GM21723 (cell line): ENCODE measurements at regions not wholly inside any gene's neighbourhood (a gene's known extent, or its start where the extent isn't known, plus 50 kb on each side); places are given as distances from the start of the nearest gene placed in this dataset.
"Not testable (repeated sequence)": the region's sequence is repeated elsewhere in the genome, so short reads cannot be mapped to it uniquely, and the experiment has no call there.

Experiments
- ATAC-seq: cut with Tn5 transposase; IDR thresholded peaks from one replicate; pipeline ENCODE4 v1.9.1; 2021; ENCODE audit warnings: mild to moderate bottlenecking, moderate library complexity; ENCODE audit not compliant: unreplicated experiment

DNA sequence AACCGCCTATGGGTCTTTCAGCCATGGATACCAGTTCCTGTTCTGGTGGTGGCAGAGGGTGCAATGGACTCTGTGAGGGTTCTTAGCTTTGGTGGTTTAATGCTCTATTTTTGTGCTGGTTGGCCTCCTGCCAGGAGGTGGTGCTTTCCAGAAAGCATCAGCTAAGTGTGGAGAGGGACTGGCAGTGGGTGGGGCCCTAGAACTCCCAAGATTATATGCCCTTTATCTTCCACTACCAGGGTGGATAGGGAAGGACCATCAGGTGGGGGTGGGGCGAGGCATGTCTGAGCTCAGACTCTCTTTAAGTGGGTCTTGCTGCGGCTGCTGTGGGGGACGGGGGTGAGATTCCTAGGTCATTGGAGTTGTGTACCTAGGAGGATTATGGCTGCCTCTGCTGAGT lies 298.3 kb upstream of the MAP3K7 start:
- not testable (repeated sequence) for ATAC-seq

DNA sequence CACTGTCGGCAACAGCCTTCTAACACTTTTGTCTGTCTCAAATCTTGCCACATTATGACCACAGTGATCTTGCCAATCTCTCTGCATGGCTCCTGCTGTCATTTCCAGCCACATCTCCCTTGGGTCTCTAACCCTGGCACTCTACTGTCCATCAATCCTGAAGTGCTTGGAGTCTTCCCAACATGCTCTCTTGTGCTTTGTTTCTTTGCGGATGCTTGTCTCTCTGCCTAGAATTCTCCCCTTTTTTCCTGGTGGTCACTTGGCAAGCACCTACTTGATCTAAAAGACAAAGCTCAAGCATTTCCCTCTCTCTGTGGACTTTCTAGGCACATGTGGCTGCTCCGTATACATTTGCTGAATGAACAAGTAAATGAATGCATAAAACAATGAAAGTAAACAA lies 290.7 kb upstream of the MAP3K7 start:
- no peak for ATAC-seq

DNA sequence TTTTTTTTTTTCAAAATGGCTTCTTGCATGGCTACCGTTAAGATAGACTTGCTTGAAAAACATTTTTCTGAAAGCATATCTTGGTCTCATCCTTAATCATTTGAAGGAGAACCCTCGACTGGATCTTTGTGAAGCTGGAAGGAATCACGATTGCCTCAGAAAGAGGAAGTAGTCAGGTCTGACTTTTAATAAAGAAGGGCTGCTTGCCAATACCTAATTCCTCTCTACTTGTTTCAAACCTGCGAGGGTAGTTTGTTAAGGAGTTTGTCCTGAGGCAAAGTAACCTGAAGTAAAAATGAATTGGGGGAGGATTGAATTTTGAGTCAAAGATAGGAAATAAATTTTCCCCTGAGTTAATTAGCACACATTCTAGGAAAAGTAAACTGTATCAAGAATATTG lies 288.1 kb upstream of the MAP3K7 start:
- no peak for ATAC-seq

DNA sequence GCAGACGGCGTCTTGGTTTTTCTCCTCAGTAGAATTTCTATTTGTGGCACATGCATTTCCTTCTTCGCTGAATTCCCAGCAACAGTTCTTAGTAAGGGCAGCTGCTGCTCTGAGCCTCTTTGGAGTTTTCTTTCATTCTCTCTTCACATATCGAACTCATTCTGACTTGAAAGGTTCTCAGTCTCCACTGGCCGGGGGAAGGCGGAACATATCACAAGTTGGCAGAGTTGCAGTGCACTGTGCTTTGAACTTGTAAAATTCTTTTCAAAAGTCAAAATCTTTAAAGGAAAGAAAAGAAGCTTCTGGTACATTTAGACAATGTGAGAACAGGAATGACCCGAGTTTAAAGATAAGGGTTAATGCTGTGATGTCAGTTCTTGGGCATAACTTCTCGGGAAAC lies 286.1 kb upstream of the MAP3K7 start:
- ATAC-seq = no peak

DNA sequence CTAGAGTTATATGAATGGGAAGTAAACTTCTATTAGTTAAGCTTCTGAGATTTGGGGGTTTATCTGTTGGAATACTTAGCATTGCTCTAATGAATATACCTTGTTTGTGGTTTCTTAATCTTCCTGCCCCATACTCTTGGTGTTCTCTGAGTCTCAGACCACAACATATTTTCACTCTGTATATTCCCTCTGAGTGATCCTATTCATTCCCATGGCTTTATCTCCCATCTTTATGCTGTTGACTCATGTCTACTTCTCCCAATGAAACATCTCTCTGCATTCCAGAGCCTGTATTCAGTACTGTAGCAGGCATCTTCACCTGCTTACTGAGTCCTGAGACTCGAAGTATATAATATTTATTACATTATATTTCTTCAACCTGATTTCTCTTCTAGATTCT lies 283.7 kb upstream of the MAP3K7 start:
- no peak for ATAC-seq

DNA sequence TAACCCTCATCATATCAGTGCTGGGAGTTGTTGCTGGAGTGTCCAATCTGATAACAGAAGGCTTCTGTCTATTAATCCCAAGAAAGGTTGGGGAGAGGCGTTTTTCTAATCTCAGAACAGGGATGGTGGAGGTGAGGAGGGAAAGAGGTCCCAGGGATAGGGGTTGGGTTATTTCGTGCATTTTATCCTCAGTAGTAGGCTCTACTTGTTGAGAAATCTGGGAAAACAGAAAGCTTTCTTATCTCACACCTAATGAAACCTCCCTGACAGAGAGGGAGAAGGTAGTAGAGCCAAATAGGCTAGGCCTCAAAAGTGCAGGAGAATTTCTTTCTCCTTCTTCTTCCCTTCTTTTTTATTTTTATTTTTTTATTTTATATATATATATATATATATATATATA lies 281.8 kb upstream of the MAP3K7 start:
- ATAC-seq = no peak

DNA sequence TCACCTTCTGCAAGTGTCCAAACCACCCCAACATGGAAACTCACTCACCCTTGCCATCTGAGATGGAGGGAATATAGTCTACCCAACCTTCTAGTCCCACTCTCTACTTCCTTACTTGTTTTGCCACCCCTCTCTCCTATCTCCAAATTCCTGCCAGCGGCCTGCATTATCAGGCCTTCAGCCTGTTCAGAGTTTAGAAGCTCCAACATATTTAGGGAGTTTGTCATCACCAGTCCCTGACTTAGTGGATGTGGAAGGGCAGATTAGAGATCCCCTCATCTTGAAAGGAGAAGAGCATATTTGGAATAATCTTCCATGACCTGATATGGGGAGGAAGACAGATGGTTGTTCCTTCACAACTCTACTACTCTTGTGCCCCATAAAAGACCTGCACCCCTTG lies 281.4 kb upstream of the MAP3K7 start:
- ATAC-seq = no peak

DNA sequence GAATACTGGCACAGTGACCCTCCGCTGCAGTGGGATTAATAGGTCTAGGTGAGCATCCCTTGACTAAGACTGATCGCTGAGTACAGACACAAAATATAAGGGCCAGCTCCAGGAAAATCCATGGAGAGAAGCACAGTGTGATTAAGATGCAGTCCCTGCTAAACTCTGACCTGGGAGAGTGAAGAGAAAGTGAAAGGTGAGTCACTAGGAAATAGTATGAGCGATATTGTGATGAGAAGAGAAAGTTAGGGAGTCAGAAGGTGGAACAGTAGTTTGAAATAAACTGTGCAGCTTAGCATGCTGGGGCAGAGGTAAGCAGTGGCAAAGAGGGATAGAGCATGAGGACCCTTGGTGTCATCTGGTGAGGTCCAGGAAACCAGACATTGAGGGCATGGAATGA lies 278.6 kb upstream of the MAP3K7 start:
- ATAC-seq = no peak

DNA sequence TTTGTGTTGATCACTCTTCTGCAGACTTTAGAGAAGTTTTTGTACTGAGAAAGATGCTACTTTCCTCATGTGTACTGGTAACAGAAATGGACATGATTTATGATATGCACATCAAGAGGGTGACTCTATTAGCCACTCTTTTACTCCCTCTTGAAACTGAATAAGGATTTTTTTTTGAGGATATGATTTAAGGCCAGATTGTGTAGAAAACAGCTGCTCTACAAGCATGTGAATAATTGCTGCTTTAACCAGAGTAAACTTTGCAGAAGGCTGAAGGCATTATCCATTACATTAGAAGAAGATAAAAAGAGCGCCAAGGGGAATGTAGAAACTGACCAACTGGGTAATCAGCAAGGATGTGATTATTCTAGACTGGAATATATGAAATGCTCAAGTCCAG lies 276.2 kb upstream of the MAP3K7 start:
- no peak for ATAC-seq

DNA sequence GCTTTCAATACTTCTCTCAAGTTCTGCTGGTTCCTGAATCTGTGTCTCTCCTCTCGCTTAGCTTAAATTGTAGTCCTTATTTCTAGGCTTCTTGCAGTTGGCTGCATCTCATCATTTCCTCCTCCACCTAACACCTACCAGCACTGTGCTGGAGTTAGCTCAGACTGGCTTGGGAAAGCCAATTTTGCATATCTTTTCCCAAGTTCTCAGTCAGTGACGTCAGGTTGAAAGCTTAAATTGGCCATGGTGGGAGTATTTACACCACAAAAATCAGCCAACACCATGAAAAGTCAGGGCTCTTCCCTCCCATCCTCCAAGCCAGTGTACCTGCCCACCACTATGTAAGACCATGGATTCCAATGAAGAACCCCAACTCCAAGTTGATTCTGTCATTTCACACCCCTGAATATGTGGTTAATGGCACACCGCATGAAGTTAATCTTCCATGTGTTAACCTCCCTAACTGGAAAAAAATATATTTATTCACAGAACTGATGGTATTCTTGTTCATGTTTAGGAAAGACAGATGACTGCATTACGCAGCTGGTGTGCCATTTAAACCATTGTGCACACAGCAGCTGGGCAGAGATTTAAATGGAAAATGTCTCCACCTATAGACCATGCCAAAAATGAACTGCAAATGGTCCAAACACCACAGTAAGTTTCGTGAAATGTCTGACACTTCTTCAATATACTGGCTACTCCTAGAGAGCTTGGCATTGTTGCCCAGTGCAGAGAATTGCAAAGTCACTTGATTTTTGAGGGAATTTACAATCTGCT lies 274.1 kb upstream of the MAP3K7 start:
- ATAC-seq = no peak

DNA sequence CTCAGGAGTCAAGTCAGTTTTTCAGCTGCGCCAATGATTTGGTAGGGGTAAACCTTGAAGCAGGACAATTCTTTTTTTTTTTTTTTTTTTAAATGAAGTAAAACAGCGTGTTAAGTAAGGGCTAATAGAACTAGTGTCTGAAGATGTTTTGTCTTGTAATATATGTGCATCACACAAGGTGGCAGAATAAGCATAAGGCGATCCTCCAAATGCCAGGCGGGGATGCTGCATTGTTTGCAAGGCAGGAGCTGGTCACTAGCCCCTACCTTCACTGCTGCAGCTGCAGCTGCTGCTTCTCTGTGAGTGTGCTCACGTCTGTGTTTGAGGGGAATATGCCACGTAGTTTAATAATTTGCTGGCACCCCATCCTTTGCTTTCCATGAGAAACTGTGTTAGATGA lies 272.7 kb upstream of the MAP3K7 start:
- ATAC-seq = no peak

DNA sequence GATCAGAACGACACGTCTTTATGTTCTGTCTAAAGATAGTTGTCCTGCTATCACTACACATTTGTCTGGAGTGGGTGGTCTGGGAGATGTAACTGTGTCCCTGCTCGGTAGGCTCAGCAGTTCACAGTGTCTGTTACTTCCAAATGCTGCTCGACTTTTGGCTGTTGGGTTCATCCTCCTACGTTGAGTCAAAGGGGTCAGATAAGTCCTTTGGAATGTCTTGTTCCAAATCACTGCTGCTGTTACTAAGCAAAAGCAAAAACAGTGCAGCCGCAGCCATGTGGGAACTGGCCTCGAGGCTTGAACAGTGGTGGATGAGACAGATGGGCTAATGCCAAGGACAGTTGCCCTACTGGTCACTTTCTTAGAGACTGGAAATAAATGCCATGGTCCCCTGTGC lies 272.2 kb upstream of the MAP3K7 start:
- no peak for ATAC-seq

DNA sequence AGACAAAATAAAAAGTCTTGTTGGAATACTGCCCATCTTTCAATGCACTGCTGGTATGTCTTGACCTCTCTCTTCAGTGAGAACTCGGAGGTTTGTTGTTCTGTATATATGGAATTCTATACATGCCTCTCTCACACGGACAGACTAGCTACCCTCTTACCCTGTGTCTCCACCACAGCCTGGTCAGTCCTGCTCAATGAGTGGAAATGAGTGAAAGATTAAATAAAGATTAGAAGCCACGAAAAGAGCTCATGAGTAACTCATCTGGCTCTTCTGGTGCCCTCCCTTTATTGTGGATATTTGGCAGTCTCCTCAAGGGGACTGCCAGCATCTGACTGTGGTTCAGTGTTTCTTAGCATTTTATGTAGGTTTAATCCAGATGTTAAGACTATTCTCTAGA lies 262.8 kb upstream of the MAP3K7 start:
- no peak for ATAC-seq

DNA sequence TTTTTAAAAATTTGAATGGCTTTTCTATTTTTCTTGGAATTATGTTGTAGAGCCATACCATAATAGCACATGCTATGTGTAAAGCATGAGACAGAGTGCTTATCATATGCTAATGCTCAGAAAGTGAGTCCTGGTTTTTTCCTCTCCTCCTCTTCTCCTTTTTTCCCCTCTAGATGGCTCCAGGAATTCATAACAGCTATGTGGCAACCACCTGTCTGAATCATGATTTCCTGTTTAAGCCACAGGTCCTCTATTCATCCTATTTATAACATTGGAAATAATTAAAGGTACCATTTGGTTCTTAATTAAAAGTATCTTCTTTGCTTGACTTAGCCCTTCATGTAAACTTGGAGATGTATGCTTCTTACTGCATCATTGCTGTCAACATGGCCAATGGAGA lies 260.0 kb upstream of the MAP3K7 start:
- ATAC-seq = no peak

DNA sequence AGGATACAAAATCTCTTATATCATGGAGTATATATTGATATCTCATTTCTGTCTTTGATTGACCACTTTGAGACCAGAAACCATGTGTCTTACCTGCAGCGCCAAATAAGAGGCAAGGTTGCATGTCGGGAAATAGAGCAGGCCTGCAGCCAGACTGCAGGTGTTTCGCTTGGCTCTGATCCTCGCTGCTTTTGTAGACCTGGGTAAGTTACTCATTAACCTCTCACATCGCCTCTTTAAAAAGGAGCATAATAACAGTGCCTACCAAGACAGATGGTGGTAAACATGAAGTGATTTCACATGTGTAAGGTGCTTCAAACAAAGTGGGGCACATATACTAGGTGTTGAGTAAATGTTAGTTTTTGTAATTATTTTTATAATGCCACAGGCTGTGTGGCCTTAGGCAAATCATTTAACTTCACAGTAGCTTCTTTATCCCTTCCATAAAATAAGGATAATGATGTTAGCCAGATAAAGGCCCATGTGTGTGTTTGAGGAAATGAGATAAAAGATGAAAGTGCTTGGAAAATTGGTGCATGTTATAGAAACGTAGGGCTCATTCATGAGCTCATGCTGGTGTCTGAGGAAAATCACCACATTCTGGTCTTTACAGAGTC lies 248.8 kb upstream of the MAP3K7 start:
- ATAC-seq = no peak

DNA sequence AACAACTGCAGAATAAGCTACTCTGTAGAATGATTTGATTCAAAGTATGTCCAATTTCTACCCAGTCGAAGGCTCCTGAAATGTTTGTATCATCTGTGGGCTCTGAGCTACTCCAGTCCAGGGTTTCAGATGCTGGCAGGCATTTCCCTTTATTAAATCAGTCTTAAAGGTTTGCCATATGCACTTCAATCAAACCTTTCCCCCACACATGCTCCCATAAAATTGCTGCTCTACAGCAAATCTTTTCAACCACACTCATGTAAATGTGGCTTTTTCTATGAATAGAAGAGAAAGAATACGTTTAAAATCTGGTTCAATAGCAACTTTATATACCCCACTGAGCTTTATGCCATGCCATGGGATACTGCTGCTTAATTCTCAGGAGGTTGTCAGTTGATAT lies 242.4 kb upstream of the MAP3K7 start:
- no peak for ATAC-seq

DNA sequence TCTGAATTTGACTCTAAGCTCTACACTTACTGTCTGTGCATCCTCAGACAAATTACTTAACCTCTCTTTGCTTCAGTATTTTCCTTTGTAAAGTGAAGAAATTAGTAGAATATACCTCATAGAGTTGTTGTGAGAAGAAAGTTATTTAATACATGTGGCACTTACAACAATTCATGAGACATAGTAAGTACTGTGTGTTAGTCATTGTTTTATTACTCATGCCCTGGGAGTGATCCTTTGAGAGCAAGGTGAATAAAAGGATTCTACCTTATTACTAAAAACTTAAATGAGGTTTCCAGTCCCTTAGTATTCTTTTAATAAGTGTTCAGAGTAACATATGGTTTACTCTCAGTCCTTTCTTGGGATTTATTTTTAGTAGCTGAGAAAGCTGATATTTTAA lies 233.6 kb upstream of the MAP3K7 start:
- no peak for ATAC-seq

DNA sequence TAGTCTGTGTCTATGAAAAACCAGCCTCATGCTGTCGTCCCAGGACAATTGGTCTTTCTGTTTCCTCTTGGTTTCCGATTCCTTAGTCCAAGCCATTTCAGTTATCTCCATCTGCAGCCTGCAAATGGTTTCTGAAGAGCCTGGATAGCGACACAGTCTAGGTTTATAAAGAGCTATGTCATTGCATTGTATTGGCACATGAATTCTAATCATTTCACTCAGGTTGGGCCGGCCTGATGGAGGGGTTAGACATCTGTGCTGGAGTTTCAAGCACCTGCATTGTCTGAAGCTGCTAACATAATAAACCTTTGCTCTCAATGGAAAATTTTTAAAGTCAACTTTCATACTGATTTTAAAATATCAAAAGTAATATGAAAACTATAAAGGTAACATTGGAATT lies 232.6 kb upstream of the MAP3K7 start:
- no peak for ATAC-seq

DNA sequence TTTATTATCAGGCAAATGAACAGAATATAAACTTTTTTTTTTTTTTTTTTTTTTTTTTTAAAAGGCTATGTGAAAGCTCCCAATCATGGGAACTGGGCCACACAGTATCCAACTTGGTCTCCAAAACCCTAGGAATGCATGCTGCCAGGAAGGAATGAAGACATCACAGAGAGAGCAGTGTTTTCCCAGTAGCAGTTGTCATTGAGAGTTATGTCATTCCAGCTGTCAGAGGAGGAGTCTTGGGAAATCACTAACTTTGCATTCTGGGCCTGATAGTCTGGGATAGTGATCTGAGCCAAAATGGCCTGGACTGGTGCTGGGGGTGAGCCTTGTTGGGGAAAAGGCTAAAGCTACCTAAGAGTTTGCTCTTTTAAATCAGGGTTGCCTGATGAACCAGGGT lies 231.3 kb upstream of the MAP3K7 start:
- no peak for ATAC-seq

DNA sequence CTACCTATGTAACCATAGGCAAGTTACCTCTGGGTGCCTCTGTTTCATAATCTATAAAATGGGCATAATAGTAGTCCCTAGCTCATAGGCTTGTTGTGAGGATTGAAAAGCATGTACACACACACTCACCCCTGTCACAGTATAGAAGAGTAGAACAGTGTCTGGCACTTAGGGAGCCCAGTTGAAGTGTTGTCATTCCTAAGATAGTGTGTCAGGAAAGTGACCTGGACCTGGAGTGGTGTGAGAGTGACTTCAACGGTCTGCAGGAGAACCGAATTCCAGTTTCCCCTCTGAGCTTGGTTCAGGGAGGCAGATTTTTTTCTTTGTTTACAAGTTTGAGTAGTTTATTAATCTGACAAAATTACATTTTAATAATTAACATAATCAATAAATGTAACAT lies 229.9 kb upstream of the MAP3K7 start:
- ATAC-seq = no peak

DNA sequence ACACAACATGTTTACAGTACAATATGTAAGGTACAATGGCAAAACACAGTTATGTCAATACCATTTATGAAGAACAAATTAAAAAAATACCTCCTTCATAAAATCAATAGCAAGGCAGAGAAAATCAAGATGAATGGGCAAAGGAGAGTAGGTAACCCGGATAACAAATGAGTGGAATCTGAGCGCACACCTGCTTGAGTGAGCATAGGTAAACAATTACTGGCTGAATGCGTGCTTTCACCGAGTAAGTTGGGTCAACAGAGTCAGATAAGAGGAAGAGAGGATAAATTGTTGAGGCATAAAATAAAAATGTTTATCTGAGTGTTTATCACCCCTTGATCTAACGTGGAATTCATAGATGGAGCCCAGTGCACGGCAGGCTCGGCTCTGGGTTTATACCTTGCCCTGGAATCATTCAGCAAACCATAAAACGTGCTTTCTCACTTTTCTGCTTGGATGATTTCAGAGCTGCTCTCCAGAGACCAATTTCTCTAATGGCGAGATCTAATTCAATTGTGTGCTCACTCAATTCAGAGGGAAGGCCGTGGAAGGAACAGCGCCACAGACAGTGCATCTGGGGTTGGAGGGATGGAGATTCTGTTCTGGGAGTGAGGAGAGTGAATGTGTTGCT lies 224.8 kb upstream of the MAP3K7 start:
- ATAC-seq = no peak

DNA sequence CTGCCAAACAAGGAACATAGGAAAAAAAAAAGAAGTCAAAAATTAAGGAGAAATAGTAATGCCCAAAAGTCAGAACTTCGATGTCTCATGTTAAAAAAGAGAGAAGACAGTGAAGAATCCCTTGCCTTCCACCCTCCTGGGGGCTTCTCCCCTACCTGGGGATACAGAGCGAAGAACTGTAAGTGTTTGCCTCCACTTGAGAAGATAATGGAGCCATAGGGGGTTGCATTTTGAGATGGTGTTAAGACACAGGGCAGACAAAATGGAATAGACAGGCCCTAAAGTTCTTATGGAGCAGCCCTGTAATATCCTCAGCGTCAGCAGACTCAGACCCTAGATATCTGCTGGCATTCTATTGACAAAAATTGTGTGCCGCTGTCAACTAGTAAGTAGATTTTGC lies 222.2 kb upstream of the MAP3K7 start:
- ATAC-seq = no peak
